HG03571 (cell line): ENCODE measurements at regions not wholly inside any gene's neighbourhood (a gene's known extent, or its start where the extent isn't known, plus 50 kb on each side); places are given as distances from the start of the nearest gene placed in this dataset.

Experiments
- ATAC-seq: cut with Tn5 transposase; IDR thresholded peaks from one replicate; pipeline ENCODE4 v1.9.1; 2021; ENCODE audit not compliant: unreplicated experiment

DNA sequence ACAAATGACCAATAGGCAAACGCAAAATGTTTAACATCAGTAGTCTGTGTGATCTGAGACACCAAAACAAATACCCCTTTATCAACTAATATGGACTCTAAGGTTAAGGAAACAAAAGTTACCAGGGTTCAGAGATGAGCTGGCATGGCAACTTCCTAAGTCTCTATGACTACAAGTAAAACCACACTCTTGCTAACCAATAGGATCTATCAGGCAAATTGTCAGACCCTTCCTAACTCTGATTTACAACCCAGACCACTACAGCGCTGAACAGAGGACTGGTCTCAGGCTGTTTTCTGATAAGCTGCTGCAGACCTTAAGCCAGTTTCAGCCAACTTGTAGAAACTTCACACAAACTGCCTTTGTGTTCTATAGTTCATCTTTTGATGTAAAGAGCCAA is 608.0 kb downstream of the TLL1 start:
- no peak for ATAC-seq

GRCh38 chr4:166481739-166482138 is 608.7 kb downstream of the TLL1 start:
- ATAC-seq = no peak

GRCh38 chr4:166482758-166483157 is 609.7 kb downstream of the TLL1 start:
- no peak for ATAC-seq

GRCh38 chr4:166491635-166492034 is 618.6 kb downstream of the TLL1 start:
- ATAC-seq = no peak

DNA sequence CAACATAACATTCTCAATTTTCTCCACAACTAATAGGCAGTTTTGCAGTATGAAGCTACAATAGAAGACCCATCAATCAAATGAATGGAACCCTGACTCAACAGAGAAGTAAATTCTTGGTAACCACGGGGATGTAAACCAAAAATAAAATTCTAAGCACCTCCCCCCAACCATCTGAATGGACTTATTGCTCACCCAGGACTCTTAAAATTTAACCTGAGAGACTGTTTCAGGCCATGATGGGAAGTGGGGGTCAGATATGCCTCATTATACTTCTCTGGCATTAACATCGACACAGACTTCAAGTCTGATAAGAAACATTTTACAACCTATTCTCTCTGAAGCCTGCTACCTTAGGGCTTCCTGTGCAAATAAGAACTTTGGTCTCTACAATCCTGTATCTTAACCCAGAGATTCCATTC is 620.9 kb downstream of the TLL1 start:
- no peak for ATAC-seq

DNA sequence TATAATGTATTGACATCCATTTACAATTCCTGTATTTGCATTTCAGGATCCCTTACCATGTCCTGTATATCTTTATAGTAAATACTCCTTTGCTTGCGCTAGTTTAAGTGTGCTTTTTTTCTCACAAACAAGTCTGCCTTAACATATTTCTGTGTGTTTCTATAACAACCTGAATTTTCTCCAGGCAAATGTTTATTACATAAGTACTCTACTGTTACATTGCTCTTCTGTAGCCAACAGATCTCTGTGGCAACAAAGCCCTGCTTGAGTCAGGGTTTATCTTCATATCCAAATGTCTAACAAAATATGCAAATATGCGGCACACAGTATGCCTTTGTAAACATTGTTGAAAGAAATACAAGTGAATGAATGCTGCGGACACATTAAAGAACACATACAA is 625.5 kb downstream of the TLL1 start:
- no peak for ATAC-seq

- ATAC-seq = no peak
Observed at GRCh38 chr4:166499820-166500219, 626.8 kb downstream of the TLL1 start.

- no peak for ATAC-seq
Observed at GRCh38 chr4:166501941-166502382, 628.9 kb downstream of the TLL1 start.

DNA sequence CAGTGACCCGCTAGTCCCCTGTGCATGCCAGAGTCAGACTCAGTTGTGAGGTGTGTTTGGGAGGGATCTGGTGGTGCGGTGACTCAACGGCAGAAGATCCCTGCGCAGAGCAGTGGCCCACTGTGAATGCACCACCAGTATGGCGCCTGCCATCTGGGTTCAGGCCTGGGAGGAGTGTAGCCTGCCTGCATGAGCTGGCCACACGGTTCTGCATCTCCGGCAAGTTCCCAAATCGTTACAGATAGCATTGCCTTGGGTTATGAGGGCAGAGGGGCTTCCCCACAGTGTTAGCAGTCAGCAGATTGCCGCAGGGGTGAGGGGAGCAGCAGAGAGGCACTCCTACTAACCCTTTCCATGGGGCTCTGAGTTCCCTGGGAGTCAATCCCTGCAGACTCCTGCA is 629.6 kb downstream of the TLL1 start:
- no peak for ATAC-seq

DNA sequence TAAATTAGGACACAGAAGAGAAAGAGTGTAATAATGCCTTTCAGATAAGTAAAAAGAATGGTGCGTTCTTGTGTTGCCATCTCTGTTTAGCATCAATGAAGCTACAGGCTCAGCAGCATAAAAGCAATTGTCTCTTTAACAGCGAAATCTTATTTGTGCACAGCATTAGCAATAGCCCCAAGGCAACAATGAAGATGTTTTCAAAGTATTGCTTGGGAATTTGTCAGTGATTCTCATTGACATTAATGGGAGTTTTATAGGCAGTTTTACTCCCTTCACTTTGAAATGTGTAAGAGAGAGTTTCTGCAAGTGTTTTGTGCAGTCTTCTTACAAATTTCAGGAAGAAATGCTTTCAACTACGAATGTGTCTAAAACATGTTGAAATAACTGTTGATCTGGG is 633.0 kb downstream of the TLL1 start:
- ATAC-seq = no peak

GRCh38 chr4:166512267-166512666 is 639.2 kb downstream of the TLL1 start:
- ATAC-seq = no peak

DNA sequence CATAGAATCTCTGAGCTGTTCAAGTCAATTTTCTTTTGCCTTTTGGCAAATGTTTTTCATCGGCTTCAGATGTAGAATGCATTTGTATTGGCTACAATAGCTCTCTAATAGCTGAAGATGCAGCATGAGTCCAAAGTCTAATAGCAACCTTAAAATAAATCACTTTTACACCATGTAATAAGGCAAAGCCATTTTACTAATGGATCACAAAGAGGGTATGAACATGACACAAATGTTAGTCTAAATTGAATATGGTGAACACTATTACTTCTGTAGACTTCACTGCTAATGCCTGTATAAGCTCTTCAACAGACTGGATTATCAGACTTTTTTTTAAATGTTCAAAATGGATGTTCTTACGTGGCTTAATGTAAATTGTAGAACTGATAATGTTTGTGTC is 645.3 kb downstream of the TLL1 start:
- ATAC-seq = no peak

DNA sequence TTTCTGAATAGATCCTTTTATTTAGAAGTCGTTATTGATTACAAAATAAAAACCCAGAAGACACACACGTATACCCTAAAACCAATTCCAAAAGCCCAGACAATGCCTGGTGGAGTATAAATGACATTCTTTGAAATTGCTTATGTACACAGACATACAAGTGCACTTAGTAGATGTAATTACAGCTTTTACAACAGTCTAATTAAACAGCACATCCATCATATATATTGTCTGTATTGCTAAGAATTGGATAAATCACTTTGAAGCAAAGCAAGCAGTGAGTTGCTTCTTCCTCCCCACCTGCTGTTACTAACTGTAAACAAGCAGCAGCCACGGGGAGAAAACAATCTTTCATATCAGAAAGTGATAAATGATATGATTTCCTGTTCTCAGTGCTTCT is 645.7 kb downstream of the TLL1 start:
- ATAC-seq = no peak

DNA sequence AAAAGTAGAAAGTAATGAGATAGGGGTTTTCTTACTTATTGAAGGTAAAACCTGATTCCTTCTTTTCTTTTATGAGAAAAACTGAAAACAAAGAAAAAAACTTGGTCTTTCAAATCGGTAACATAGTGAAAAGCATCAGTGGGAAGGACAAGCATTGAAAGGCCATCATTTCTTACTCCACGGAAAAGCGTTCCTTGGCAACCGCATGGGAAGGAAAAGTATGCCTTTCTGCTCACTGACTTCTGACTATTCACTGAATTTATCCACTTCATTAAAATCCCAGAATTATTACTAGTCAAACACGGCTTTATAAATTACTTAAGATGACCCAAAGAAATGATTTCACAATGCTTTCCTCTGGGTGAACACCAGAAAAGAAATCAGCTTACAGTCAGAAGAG is 646.7 kb downstream of the TLL1 start:
- no peak for ATAC-seq

DNA sequence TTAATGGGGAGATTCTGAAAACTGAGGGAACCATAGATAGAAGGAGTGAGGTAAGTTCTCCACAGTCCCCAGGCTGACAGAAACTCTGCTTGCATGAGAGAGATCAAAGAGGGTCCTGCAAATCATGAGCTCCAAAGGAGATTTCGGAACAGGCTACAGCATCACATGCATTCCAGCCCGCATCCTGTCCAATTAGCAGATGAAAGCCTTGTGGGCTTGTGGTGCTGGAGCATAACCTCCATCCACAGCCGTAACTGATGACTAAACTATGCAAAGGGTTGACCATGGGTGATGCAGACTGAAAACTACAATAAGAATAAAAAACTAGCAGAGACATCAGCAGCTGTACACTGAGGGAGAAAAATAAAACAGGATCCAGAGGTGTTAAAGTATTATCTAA is 654.5 kb downstream of the TLL1 start:
- ATAC-seq = no peak

- no peak for ATAC-seq
Observed at GRCh38 chr4:166531703-166532102, 658.7 kb downstream of the TLL1 start.

DNA sequence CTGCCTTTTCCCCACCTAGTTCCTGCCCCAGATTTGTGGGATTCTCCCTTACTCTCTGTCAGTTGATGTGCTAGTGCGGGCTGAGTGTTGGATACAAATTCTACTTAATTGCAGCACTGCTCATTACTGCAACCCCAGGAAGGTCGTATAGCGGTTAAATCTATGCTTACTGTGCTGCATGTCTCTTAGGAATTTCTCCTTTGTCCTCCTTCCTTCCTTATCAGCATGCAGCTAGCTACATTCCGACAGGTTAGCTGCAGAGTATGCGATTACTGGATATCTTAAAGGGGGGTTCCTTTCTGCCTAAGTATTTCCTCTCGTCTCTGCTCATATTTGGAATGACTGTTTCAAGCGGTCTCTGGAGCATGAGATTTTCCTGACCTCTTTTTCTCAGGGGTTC is 662.8 kb downstream of the TLL1 start:
- no peak for ATAC-seq

- ATAC-seq = no peak
Observed at GRCh38 chr4:166538491-166539005, 665.5 kb downstream of the TLL1 start.

- ATAC-seq = no peak
Observed at GRCh38 chr4:166546009-166546408, 673.0 kb downstream of the TLL1 start.

DNA sequence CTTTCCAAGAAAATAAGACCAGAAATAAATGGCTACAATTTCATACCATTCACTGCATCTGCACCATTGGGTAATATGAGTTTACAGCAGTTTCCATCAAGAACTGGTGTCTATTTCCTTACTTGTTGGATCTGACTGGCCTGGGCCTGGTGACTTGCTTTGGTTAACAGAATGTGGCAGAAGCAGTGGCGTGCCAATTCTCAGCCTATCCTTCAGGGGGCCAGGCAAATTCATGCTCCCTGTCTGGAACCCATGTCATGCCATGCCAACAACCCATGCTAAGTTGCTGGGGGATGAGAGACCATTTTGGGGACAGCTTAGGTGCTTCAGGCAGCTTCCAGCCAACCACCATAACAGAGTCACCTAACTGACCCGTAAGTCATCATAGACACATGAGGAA is 656.7 kb downstream of the SPOCK3 start:
- no peak for ATAC-seq

DNA sequence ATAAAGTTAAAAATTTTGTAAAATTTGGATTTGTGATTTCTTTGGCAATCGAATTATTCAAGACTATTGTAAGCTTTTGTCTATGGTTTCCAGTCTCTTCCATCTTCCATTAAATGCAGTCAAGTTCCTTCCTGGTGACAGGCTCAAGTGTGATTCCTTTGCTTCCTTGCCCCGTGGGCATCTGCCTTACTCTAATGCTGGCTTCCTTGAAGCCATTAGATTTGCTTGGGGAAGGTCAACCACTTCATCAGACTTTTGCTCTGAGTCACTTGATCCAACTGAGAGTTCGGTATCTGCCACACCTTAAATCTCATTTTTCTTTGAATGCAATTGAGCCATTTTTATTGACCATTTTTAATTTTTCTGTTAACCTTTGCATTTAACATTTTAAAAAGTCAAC is 648.8 kb downstream of the SPOCK3 start:
- ATAC-seq = no peak

DNA sequence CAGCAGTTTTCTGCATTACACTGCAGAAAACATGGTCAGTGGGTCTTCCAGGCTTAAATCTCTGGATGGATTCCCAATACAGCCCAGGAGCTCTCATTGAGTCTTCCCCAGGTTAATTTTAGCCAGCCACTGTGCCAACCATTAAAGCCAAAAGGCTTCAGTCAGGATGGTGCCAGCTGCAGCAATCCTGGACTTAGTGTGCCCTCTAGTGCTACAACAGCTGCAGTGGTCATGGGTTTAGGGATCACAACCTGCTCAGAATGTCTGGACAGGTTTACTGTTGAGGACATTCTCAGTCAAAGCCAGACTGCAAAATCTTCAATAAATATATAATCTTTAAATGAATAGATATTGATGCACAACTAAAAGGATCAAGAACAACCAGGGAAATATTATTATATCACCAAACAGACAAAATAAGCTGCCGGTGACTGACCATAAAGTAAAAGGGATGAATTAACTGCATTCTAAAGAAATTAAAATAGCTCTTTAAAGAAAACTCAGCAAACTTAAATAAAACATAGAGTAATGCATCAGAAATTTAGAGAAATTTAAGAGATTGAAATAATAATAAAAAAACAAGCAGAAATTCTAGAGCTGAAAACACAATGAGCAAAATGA is 639.9 kb downstream of the SPOCK3 start:
- ATAC-seq = no peak

DNA sequence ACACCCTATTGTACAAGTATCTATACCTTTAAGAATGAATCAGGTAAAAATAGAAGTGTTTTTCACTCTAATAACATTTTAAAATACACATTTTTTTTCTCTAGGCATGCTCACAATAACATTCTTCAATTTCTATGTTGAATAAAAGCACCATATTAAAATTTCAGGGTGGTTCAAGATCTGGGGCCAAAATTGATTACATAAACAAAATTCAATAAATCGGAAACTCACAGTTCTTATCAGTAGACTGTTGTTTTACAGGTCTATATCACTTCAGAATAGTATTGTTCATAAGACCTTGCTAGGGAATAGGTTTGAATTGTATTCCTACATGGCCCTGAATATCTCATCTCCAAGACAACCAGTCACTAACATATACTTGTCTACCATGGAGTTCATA is 634.0 kb downstream of the SPOCK3 start:
- no peak for ATAC-seq
